IPS-NIHi11 (cell line): ENCODE measurements at regions not wholly inside any gene's neighbourhood (a gene's known extent, or its start where the extent isn't known, plus 50 kb on each side); places are given as distances from the start of the nearest gene placed in this dataset.

Experiments used
- DNase-seq: peaks from one replicate; pipeline ENCODE4 v3.0.0; 2012; ENCODE audit warnings: mixed read lengths, low spot score

DNA sequence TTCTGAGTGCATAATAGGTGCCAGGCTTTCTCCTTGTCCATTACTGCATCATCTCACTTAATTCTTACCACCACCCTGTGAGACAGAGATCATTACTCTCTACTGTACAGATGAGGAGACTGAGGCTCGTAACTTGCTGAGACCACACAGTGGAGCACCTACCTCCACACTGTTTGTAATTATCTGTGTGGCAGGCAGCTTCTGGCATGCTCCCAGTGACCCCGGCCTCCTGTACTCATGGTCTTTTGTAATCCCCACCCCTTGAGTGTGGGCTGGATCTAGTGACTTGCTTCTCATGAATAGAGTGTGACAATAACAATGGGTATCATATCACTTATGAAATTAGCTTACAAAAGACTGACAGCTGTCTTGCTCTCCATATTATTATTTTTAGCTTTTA, 407.3 kb downstream of the MATN1 start:
- DNase-seq: no peak

DNA sequence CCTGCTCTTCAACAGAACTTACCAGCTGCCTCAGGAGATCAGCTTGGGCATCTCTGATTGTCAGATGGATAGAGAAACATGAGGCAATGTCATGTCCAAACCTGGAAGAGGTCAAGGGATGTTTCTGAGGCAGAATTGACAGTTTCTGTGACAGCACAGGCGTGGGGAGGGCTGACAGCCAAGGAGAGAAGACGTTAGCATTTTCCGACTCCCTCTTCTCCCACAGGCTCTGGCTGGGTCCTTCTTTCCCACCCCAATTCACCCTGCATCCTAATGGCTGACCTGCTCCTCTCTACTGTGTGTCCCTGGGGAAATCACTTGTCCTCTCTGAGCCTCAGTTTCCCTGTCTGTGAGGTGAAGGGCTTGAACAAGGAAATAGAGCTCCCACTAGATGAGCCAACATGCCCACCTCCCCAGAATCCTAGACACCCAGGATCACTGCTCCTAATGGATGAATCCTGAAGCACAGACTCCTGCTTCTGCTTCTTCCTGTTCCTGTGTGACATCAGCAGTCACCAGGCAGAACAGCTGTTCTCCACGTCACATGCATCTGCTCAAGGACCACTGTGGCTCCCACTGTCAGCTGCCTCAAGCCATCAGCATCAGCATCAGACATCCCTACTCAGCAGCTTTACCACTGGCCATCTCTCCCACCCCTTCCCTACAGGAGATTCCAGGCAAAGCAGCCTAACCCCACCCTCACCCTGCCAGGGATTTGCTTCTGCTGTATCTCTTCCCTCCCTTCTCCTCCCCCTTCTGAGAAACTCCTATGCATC, 408.0 kb downstream of the MATN1 start:
- DNase-seq: no peak

DNA sequence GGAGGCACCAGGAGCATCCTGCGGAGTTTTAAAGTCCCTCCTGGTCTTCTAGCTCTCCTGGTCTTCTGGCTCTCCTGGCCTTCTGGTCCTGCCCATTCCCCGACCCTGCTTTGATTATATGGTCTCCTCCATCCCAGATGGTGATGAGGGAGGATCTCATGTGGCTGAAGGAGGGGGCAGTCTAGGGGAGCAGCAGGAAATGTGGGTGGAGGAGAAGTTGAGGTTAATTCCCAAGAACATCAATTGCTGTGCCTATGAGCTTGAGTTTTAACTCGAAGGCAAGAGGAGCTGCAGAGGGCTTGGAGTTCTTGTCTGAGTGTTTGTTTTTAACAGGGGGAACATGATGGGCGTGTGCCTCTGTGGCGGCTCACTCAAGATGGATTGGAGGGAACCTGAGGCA, 408.8 kb downstream of the MATN1 start:
- no peak for DNase-seq

DNA sequence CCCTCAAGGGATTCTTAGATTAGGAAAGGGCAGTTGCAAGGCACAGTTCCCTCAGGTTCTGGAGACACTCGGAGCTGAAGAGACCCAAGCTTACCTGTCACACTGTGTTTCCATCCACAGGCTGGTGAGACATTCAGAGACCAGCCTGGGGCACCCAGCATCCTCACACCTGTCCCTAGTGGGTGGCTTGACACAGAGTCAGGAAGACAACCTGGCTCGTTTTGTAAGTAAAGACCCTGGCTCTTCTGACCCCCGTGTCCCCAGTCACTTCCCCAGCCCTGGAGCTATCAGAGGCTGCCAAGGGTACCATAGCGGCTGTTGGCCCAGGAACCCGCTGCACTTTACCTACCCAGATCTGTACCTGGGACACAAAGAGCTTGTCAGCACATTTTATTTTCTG, 409.8 kb downstream of the MATN1 start:
- no peak for DNase-seq

DNA sequence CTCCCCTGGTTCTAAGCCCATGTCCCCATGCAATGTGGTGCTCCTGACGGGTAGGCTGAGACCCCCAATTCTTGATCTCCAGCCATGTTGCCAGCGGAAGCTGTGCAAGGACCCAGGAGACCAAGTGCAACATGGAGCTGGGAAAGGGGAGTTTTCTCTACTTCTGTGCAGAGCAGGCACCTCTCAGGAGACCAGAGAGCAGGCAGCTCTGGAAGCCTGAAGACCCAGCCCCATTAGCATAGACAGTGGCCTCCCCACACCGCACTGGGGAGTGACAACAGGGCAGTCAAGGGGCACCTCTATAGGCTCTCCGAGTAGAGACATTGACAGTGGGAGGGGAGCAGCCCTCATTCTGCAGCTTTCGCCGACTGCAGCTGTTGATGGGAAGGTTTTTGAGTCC, 410.2 kb downstream of the MATN1 start:
- no peak for DNase-seq

DNA sequence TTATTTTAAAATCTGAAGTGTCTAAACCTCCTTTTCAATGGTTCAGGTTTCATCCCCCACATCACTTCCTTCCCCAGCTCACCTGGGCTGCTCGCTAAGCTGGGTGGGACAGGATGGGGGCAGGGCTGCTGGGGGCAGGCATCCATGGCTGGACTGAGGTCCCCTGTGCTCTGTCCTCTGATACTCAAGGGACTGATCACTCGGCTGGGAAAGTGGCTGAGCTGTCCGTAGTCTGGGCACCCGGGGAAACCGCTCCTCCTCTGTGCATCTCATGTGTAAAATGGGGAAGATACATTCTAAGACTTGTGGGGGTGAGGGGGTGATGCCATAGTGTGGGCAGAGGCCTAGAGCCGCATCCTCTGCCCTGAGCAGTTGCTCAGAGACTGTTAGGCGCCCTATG, 411.2 kb downstream of the MATN1 start:
- DNase-seq: no peak

- no peak for DNase-seq
Measured at GRCh38 chr1:30311749-30312148, 411.6 kb downstream of the MATN1 start.

GRCh38 chr1:30310966-30311742, 412.2 kb downstream of the MATN1 start:
- DNase-seq: no peak

GRCh38 chr1:30307182-30307581, 416.2 kb downstream of the MATN1 start:
- DNase-seq: no peak

DNA sequence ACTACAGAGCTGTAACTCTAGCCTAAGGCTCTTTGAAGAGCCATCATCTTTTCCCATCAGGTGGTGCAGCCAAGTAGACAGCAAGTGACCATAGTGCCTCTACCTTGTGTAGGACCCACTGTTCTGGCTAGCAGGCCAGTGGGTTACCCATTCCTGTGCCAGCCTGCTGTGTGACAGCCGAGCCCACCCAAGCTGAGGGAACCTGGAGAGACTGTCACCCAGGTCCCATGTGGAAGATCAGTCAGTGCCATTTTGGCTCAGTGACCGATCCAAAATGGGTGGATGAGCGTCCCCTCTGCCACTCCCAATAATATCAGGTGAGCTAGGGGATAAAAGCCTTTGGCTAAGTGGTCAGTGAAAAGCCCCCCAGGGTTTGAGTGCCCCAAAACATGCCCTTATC, 417.9 kb downstream of the MATN1 start:
- no peak for DNase-seq

- no peak for DNase-seq
Measured at GRCh38 chr1:30305061-30305460, 418.3 kb downstream of the MATN1 start.

DNA sequence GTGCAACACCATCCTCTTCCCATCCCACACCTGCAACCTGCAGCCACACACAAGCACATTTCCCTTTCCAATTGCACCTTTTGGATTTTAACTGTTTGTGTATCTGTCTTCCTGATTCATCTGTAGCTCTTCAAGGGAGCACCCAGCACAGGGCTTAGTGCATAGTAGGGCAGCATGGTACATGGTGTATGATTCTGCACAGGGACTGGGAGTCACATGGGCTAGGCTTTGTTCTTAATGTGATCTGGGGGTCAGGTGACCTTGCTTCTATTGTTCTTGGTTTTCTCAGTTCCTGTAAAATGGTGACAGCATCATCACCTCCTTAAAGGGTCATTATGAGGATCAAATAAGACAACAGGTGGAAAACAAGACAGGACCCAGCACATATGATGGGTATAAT, 419.3 kb downstream of the MATN1 start:
- no peak for DNase-seq

DNA sequence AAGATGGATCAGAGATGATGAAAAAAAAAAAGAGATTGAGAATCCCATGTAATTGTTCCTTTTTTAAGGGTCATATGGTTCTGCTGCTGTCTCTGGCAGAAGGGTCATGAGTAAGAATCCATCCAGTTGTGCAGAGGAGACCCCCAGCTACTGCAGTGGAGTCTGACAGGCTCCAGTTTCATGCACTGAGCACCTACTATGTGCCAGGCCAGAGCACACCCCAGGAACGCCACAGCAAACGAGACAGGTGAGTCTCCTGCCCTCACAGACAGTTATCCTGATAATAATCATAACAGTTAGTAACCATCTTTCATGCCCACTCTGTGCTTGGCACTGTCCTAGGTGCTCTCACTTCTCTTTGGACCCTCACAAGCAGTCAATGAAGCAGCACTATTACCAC, 420.0 kb downstream of the MATN1 start:
- DNase-seq: no peak

DNA sequence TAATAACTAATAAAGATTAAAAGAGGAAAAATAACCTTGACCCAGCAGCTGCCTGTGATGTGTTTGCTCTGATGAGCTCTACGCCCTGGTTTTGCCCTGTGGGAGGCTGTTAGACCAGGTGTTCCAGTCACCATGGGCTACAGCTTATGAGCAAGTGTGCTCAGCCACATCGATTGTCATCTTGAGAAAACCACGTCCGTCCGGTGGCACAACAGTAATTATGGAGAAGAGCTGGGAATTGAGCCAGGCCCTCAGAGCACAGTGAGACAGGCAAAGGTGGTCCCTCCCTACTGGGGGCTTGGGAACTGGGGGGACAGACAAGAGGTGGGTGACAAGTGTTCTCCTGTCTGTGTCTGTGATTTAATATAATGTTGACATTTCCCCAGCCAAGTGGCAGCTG, 420.5 kb downstream of the MATN1 start:
- no peak for DNase-seq

- DNase-seq: no peak
Measured at GRCh38 chr1:30300669-30301068, 422.7 kb downstream of the MATN1 start.

DNA sequence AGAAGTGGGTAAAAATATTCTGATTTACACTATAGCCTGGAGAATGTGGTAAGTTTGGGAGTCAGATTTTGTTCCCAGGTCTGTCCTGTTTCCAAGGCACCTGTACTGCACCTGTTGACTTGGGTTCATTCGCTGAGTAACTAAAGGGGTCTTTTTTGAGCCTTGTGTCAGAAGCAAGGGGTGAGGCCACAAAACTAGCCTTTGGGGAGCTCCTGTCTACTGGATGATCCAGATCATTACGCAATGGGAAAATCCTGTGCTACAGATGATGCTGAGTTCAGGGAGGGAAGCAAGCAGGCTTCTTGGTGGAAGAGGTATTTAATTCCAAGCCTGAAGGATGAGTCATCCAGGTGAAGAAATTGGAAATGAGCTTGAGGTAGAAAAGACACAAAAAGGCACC, 424.0 kb downstream of the MATN1 start:
- no peak for DNase-seq

- DNase-seq: no peak
Measured at GRCh38 chr1:30295674-30296073, 427.7 kb downstream of the MATN1 start.

GRCh38 chr1:30295266-30295665, 428.1 kb downstream of the MATN1 start:
- DNase-seq: no peak

GRCh38 chr1:30294508-30294907, 428.9 kb downstream of the MATN1 start:
- DNase-seq: no peak

GRCh38 chr1:30292451-30292850, 430.9 kb downstream of the MATN1 start:
- DNase-seq: no peak

DNA sequence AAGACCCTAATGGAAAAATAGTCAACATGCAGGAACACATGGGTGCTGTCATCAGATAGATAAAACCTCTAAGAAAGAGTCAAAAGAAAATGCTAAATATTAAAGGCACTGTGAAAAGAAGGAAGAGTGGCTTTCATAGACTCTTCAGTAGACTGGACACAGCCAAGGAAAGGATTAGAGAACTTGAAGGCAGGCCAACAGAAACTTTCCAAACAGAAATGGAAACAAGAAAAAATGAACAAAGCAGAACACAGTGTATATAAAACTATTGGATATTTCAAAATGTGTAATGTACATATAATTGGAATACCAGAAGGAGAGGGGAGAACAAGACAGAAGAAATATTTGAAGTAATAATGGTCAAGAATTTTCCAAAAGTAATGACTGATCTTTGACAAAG, 431.9 kb downstream of the MATN1 start:
- no peak for DNase-seq

DNA sequence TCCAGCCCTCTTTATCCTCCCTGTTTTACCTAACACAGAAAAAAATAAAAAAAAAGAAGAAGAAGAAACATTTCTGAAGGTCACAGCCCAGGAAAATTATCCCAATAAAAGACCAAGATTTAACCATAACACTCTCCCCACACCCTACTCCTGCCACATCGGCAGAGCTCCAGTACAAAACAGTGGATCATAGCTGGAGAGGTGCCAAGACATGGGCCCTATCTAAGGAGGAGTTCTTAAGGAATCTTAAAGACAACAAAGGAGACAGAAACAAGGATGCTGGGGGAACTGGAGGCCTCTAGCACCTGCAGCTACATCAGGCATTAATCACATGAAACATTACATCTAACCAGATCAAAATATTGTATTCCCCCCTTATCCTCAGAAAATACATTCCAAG, 432.8 kb downstream of the MATN1 start:
- no peak for DNase-seq

GRCh38 chr1:30287976-30288375, 435.4 kb downstream of the MATN1 start:
- no peak for DNase-seq
